H1 (cell line): ENCODE measurements at regions not wholly inside any gene's neighbourhood (a gene's known extent, or its start where the extent isn't known, plus 50 kb on each side); places are given as distances from the start of the nearest gene placed in this dataset.

Experiments
- CTCF ChIA-PET: fragments of 300-600 bp; sonication (Branson Sonifier 250); formaldehyde crosslinking; loops from one replicate; lab custom pipeline; 2021; ENCODE audit not compliant: partially characterized antibody; lab: Charles Lee
- POLR2A ChIA-PET: fragments of 300-600 bp; sonication (Branson Sonifier 250); formaldehyde crosslinking; loops from one replicate; lab custom pipeline; 2021; ENCODE audit warnings: inconsistent platforms; ENCODE audit not compliant: partially characterized antibody; lab: Charles Lee
- DNase-seq, 2 experiments: peaks; one replicate each; pipeline versions ENCODE4 v3.0.0 to v3.0.0-alpha.2; 2010 to 2022; ENCODE audit warnings: low spot score in 2 of 2, low read depth in 1 of 2, mixed read lengths in 1 of 2
- FAIRE-seq: peaks from 2 replicates; lab custom pipeline; 2011; peaks lifted over from hg19 to GRCh38; lab: Jason Lieb, UNC
- H2AFZ ChIP-seq: 2 replicates; pipeline ENCODE4 v1.8.1; 2012; ENCODE audit warnings: low read length, inconsistent platforms
- H2AK5ac ChIP-seq: 2 replicates; pipeline ENCODE4 v1.6.1; 2013; ENCODE audit warnings: low read depth, low read length
- H2BK120ac ChIP-seq: replicated peaks from 2 replicates; pipeline ENCODE3; 2013; ENCODE audit warnings: low read depth, low read length, inconsistent platforms
- H2BK12ac ChIP-seq: 2 replicates; pipeline ENCODE4 v1.6.1; 2013; ENCODE audit warnings: low read depth, low read length
- H2BK15ac ChIP-seq: 2 replicates; pipeline ENCODE4 v1.6.1; 2013; ENCODE audit warnings: low read length
- H2BK20ac ChIP-seq: 2 replicates; pipeline ENCODE4 v1.6.1; 2013; ENCODE audit warnings: low read length
- H2BK5ac ChIP-seq: 2 replicates; pipeline ENCODE4 v1.6.1; 2013; ENCODE audit warnings: low read depth, low read length
- H3K14ac ChIP-seq: 2 replicates; pipeline ENCODE4 v1.6.1; 2013; ENCODE audit warnings: inconsistent platforms; ENCODE audit not compliant: insufficient read length
- H3K18ac ChIP-seq: 2 replicates; pipeline ENCODE4 v1.6.1; 2013; ENCODE audit warnings: low read length; ENCODE audit errors: extremely low read depth
- H3K23ac ChIP-seq: 2 replicates; pipeline ENCODE4 v1.6.1; 2013; ENCODE audit warnings: inconsistent platforms; ENCODE audit not compliant: insufficient read length
- H3K23me2 ChIP-seq: 2 replicates; pipeline ENCODE4 v1.6.1; 2013; ENCODE audit warnings: low read depth, low read length
- H3K27ac ChIP-seq: 2 replicates; pipeline ENCODE4 v1.6.1; 2011; ENCODE audit warnings: low read depth, low read length, inconsistent platforms
- H3K27me3 ChIP-seq, 4 experiments: replicated peaks in 1 of 4; 1 replicate in 1 of 4; 2 replicates in 3 of 4; pipeline versions ENCODE4 v1.6.1 to v1.8.1; 2011 to 2013; ENCODE audit warnings: low read length in 3 of 4, mild to moderate bottlenecking in 3 of 4, inconsistent platforms in 2 of 4, mixed read lengths in 2 of 4, moderate library complexity in 1 of 4; ENCODE audit not compliant: control insufficient read depth in 3 of 4, insufficient read depth in 3 of 4; ENCODE audit errors: extremely low read depth in 1 of 4
- H3K36me3 ChIP-seq, 4 experiments: 2 replicates each; pipeline versions ENCODE4 v1.6.1 to v1.8.1; 2011 to 2013; ENCODE audit warnings: mild to moderate bottlenecking in 4 of 4, low read length in 3 of 4, moderate library complexity in 2 of 4, control low read depth in 1 of 4, inconsistent platforms in 1 of 4; ENCODE audit not compliant: insufficient read depth in 4 of 4, control insufficient read depth in 2 of 4
- H3K4ac ChIP-seq: replicated peaks from 2 replicates; pipeline ENCODE3; 2013; ENCODE audit warnings: low read length, low read depth, mixed read lengths, inconsistent platforms; ENCODE audit not compliant: insufficient read length
- H3K4me1 ChIP-seq, 4 experiments: replicated peaks in 1 of 4; 1 replicate in 1 of 4; 2 replicates in 3 of 4; pipeline versions ENCODE4 v1.6.1 to v1.8.1; 2011 to 2013; ENCODE audit warnings: low read length in 3 of 4, inconsistent platforms in 2 of 4, mixed read lengths in 1 of 4; ENCODE audit not compliant: insufficient read depth in 4 of 4, control insufficient read depth in 3 of 4
- H3K4me2 ChIP-seq, 2 experiments: 2 replicates each; pipeline versions ENCODE4 v1.6.1 to v1.8.1; 2011 to 2013; ENCODE audit warnings: low read depth in 2 of 2, low read length in 2 of 2, control low read depth in 1 of 2, inconsistent platforms in 1 of 2, mild to moderate bottlenecking in 1 of 2; ENCODE audit not compliant: insufficient read depth in 1 of 2
- H3K4me3 ChIP-seq, 4 experiments: fragments of 200-600, 300-600 bp in 1 of 4; sonication (generic), shearing (Covaris generic), sonication (Bioruptor Twin) in 1 of 4; 2 replicates each; pipeline versions ENCODE4 v1.5.1 to v1.8.1; 2011 to 2016; ENCODE audit warnings: low read length in 4 of 4, low read depth in 3 of 4, control low read depth in 2 of 4, inconsistent platforms in 2 of 4, mild to moderate bottlenecking in 2 of 4, mixed read lengths in 1 of 4, moderate library complexity in 1 of 4; ENCODE audit not compliant: insufficient read depth in 2 of 4; ENCODE audit errors: extremely low read depth in 1 of 4
- H3K56ac ChIP-seq: replicated peaks from 2 replicates; pipeline ENCODE3; 2013; ENCODE audit warnings: low read depth, mild to moderate bottlenecking, mixed read lengths, low read length, inconsistent platforms; ENCODE audit not compliant: insufficient read length
- H3K79me1 ChIP-seq: 2 replicates; pipeline ENCODE4 v1.6.1; 2013; ENCODE audit warnings: low read depth, low read length, control low read depth
- H3K79me2 ChIP-seq, 2 experiments: 2 replicates each; pipeline versions ENCODE4 v1.6.1 to v1.8.1; 2012 to 2013; ENCODE audit warnings: low read length in 2 of 2, mild to moderate bottlenecking in 2 of 2, inconsistent platforms in 1 of 2; ENCODE audit not compliant: insufficient read depth in 2 of 2, control insufficient read depth in 1 of 2
- H3K9ac ChIP-seq, 4 experiments: replicated peaks in 1 of 4; 1 replicate in 1 of 4; 2 replicates in 3 of 4; pipeline versions ENCODE4 v1.6.1 to v1.8.1; 2011 to 2013; ENCODE audit warnings: low read depth in 3 of 4, low read length in 3 of 4, control low read depth in 2 of 4, mild to moderate bottlenecking in 2 of 4, moderate library complexity in 2 of 4, inconsistent platforms in 1 of 4; ENCODE audit errors: extremely low read depth in 1 of 4
- H3K9me3 ChIP-seq, 2 experiments: 2 replicates each; pipeline versions ENCODE4 v1.6.1 to v1.8.1; 2012 to 2013; ENCODE audit warnings: mild to moderate bottlenecking in 2 of 2, moderate library complexity in 2 of 2, control low read depth in 1 of 2, inconsistent platforms in 1 of 2, low read depth in 1 of 2, low read length in 1 of 2, mixed read lengths in 1 of 2; ENCODE audit not compliant: insufficient read depth in 2 of 2
- H4K20me1 ChIP-seq, 2 experiments: replicated peaks in 1 of 2; 2 replicates each; pipeline versions ENCODE3 to v1.8.1; 2011 to 2013; ENCODE audit warnings: inconsistent platforms in 2 of 2, low read length in 2 of 2, mild to moderate bottlenecking in 1 of 2; ENCODE audit not compliant: insufficient read depth in 2 of 2, control insufficient read depth in 1 of 2
- H4K5ac ChIP-seq: 2 replicates; pipeline ENCODE4 v1.6.1; 2013; ENCODE audit warnings: low read length, low read depth, mixed read lengths, inconsistent platforms; ENCODE audit not compliant: insufficient read length
- H4K8ac ChIP-seq: 2 replicates; pipeline ENCODE4 v1.8.0; 2013; ENCODE audit warnings: mild to moderate bottlenecking, moderate library complexity, low read length, inconsistent platforms; ENCODE audit not compliant: insufficient read depth; ENCODE audit errors: extremely low read depth
- H4K91ac ChIP-seq: replicated peaks from 2 replicates; pipeline ENCODE3; 2013; ENCODE audit warnings: low read length, mixed read lengths, inconsistent platforms; ENCODE audit not compliant: insufficient read length
- ASH2L ChIP-seq: fragments of 200-600, 300-600 bp; sonication (generic); IDR thresholded peaks from one replicate; pipeline ENCODE4 v1.7.1; 2017; ENCODE audit warnings: low read length
- whole genome bisulfite sequencing, 2 experiments: shearing (Covaris generic) in 1 of 2; methylation state at CpG; one replicate each; pipeline versions ENCODE4 v1.1.6 to v1.1.7; 2013 to 2015; ENCODE audit warnings: low lambda C conversion rate in 2 of 2, mixed read lengths in 2 of 2, inconsistent platforms in 1 of 2, low coverage in 1 of 2, missing lambda C conversion rate in 1 of 2; ENCODE audit not compliant: insufficient replicate concordance in 2 of 2, insufficient coverage in 1 of 2, insufficient read length in 1 of 2; ENCODE audit errors: extremely low coverage in 1 of 2, missing lambda C conversion rate in 1 of 2; 5-methylcytosine and 5-hydroxymethylcytosine counted together

- POLR2A ChIA-PET = no interaction called here
- DNase-seq (no peak), FAIRE-seq (no peak)
- Histone ChIP-seq H2BK15ac (no peak overlapping the region), H3K4me2 (no peak overlapping the region), H3K27ac (no peak overlapping the region), H3K4me3 (no peak overlapping the region), H4K8ac (no peak overlapping the region), H3K18ac (no peak overlapping the region), H3K4me1 (no peaks in the 10 kb centered on the region; a peak in 1 of 7 replicates), H3K23ac (no peak overlapping the region), H3K79me1 (no peaks in the 10 kb centered on the region), H2BK5ac (no peak overlapping the region), H2AFZ (no peak overlapping the region), H2AK5ac (no peak overlapping the region), H2BK20ac (no peak overlapping the region), H3K56ac (no peak overlapping the region), H3K14ac (no peak overlapping the region), H3K36me3 (no peaks in the 10 kb centered on the region), H4K20me1 (no peaks in the 10 kb centered on the region), H3K9ac (no peak overlapping the region), H2BK12ac (no peak overlapping the region), H3K4ac (no peak overlapping the region), H2BK120ac (no peak overlapping the region), H4K91ac (no peak overlapping the region), H3K79me2 (no peaks in the 10 kb centered on the region), H3K27me3 (no peaks in the 10 kb centered on the region), H3K9me3 (no peaks in the 10 kb centered on the region), H4K5ac (no peak overlapping the region), H3K23me2 (no peaks in the 10 kb centered on the region)
- WGBS, 2 experiments = 72% methylated on average over 7 of the region's 8 CpGs; no CpG with 5 or more reads in 1 of the 2 experiments
- TF ChIP-seq ASH2L = no peak
- CTCF ChIA-PET = interaction anchor here (0.7 kb wide), 1 partner anchor 278 kb away, joined by 4 read pairs; no protein-coding TSS in a partner anchor
Measured at GRCh38 chrX:39871648-39872047, 226.1 kb downstream of the BCOR start.
